Stomach (tissue), 4 donors: ENCODE measurements at regions not wholly inside any gene's neighbourhood (a gene's known extent, or its start where the extent isn't known, plus 50 kb on each side); places are given as distances from the start of the nearest gene placed in this dataset.

Experiments
- CTCF ChIP-seq, 7 experiments: fragments of 450-650 bp in 4 of 7; fragments of 200-600 bp in 3 of 7; sonication (generic) in 3 of 7; IDR thresholded peaks; one replicate each; pipeline ENCODE4 v1.5.1; 2016 to 2019; ENCODE audit warnings: antibody characterized with exemption in 7 of 7, control low read depth in 2 of 7, mild to moderate bottlenecking in 1 of 7
- POLR2A ChIP-seq, 4 donors: fragments of 450-650 bp; IDR thresholded peaks; one replicate each; pipeline ENCODE4 v1.6.1; 2016; ENCODE audit warnings: antibody characterized with exemption in 4 of 4, control low read depth in 2 of 4, mild to moderate bottlenecking in 1 of 4, moderate library complexity in 1 of 4

DNA sequence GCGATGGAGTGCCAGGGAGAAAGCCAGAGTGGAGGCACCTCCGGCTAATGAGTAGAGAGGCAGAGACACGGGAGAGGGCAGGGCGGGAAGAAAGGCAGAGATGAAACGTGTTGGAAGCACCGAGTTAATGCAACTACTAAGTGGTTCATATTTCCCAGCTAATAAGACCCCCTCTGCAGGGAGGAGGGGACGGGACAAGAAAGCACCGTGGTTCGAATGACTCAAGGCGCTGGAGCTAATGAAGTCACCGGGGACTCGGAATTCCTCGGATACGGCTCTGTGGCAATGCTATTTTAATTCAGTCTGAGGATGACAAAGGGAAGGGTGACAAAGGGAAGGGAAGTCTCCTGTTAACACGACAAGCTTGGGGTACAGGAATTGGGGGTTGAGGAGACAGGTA is 54.5 kb upstream of the RAPGEF1 start:
- no peak for TF ChIP-seq CTCF (IDR thresholded peaks at IDR 0.05)
- no peak for TF ChIP-seq POLR2A (IDR thresholded peaks at IDR 0.05)
